Transverse colon (tissue), 4 donors: ENCODE measurements at regions not wholly inside any gene's neighbourhood (a gene's known extent, or its start where the extent isn't known, plus 50 kb on each side); places are given as distances from the start of the nearest gene placed in this dataset.

Experiments used
- DNase-seq: peaks from one replicate; pipeline ENCODE4 v3.0.0-alpha.2; 2019
- H3K27ac ChIP-seq, 4 donors: fragments of 200-600 bp; sonication (generic); 2 replicates each; pipeline ENCODE4 v1.5.1; 2016 to 2018; ENCODE audit warnings: inconsistent platforms in 4 of 4
- H3K27me3 ChIP-seq: fragments of 200-600 bp; sonication (generic); 2 replicates; pipeline ENCODE4 v1.5.1; 2017; ENCODE audit warnings: inconsistent platforms
- H3K36me3 ChIP-seq, 4 donors: fragments of 200-600 bp; sonication (generic); 2 replicates each; pipeline ENCODE4 v1.5.1; 2017 to 2019; ENCODE audit warnings: inconsistent platforms in 4 of 4
- H3K4me1 ChIP-seq, 4 donors: fragments of 200-600 bp; sonication (generic); 2 replicates each; pipeline ENCODE4 v1.5.1; 2017 to 2020; ENCODE audit warnings: inconsistent platforms in 4 of 4
- H3K4me3 ChIP-seq, 4 donors: fragments of 200-600 bp; sonication (generic); 1 replicate in 1 of 4; 2 replicates in 3 of 4; pipeline versions ENCODE4 v1.5.1 to v1.6.1; 2017 to 2019; ENCODE audit warnings: inconsistent platforms in 4 of 4
- H3K9me3 ChIP-seq, 2 donors: fragments of 200-600 bp; sonication (generic); 2 replicates each; pipeline ENCODE4 v1.5.1; 2017 to 2019; ENCODE audit warnings: inconsistent platforms in 2 of 2
- CTCF ChIP-seq, 5 experiments: fragments of 200-600 bp in 3 of 5; fragments of 450-650 bp in 2 of 5; sonication (generic) in 3 of 5; IDR thresholded peaks; 1 replicate in 2 of 5; 2 replicates in 3 of 5; pipeline ENCODE4 v1.5.1; 2016 to 2017; ENCODE audit warnings: antibody characterized with exemption in 5 of 5, inconsistent platforms in 3 of 5, mild to moderate bottlenecking in 2 of 5, moderate library complexity in 1 of 5
- EP300 ChIP-seq: sonication (generic); formaldehyde crosslinking; IDR thresholded peaks from one replicate; pipeline ENCODE4 v1.6.1; 2017; ENCODE audit warnings: antibody characterized with exemption, low read depth
- POLR2A ChIP-seq: fragments of 450-650 bp; IDR thresholded peaks from one replicate; pipeline ENCODE4 v1.6.1; 2016; ENCODE audit warnings: antibody characterized with exemption, mild to moderate bottlenecking, moderate library complexity
- POLR2AphosphoS5 ChIP-seq, 3 donors: sonication (generic); formaldehyde crosslinking; IDR thresholded peaks; one replicate each; pipeline ENCODE4 v1.6.1; 2016; ENCODE audit warnings: antibody characterized with exemption in 3 of 3
- WGBS, 2 donors: methylation state at CpG; one replicate each; pipeline ENCODE4 v1.1.5; 2018; ENCODE audit warnings: low coverage in 1 of 2; 5-methylcytosine and 5-hydroxymethylcytosine counted together
- in situ Hi-C, 4 donors: fragments of 200-750 bp; cut with MboI; loops; one replicate each; pipeline versions ENCODE4 v1.15.0 to v1.15.1; 2017; ENCODE audit warnings: low sequenced_read_pairs in 3 of 4, low pct_ligation_motif_present in 1 of 4, low pct_unique_long_range_greater_than_20kb in 1 of 4
- intact Hi-C: fragments of 100-400 bp; cut with DNase I; formaldehyde crosslinking; loops from one replicate; pipeline ENCODE4 v1.15.1; 2023; ENCODE audit warnings: low total_unique reads

GRCh38 chr1:59014827-59015226, 231.0 kb upstream of the JUN start:
- Histone ChIP-seq H3K36me3 (no peaks in the 10 kb centered on the region), H3K4me1 (peaks cover 21 to 37% (median 24%) of the 10 kb centered on the region in 4 donors), H3K4me3 (no peak overlapping the region), H3K27ac (peak overlapping the region in 3 of 4 donors; percentile 81 to 92 (median 88)), H3K9me3 (no peaks in the 10 kb centered on the region), H3K27me3 (no peaks in the 10 kb centered on the region)
- intact Hi-C loops (no loop called here), in situ Hi-C loops (no loop called here)
- no peak for DNase-seq
- WGBS, 2 donors: 90 to 97% methylated on average over 2 of the region's 2 CpGs
- no peak for TF ChIP-seq POLR2AphosphoS5 (IDR thresholded peaks at IDR 0.05)
- TF ChIP-seq CTCF (IDR thresholded peaks at IDR 0.05): no peak
- TF ChIP-seq POLR2A: no peak
- TF ChIP-seq EP300: no peak

GRCh38 chr1:59015708-59016107, 231.9 kb upstream of the JUN start:
- WGBS, 2 donors: 54% methylated on average over 4 of the region's 4 CpGs; no CpG with 5 or more reads in 1 of the 2 donors
- H3K27ac ChIP-seq: no peak overlapping the region
- intact Hi-C loops: no loop called here
- no peaks in the 10 kb centered on the region for H3K36me3 ChIP-seq
- in situ Hi-C loops: no loop called here
- no peak for DNase-seq
- no peaks in the 10 kb centered on the region for H3K9me3 ChIP-seq
- H3K4me1 ChIP-seq: peaks cover 28 to 44% (median 30%) of the 10 kb centered on the region in 4 donors
- H3K4me3 ChIP-seq: no peak overlapping the region
- TF ChIP-seq POLR2AphosphoS5 (IDR thresholded peaks at IDR 0.05) (no peak), EP300 (no peak)
- no peaks in the 10 kb centered on the region for H3K27me3 ChIP-seq

- in situ Hi-C loops: no loop called here
- TF ChIP-seq POLR2AphosphoS5 (IDR thresholded peaks at IDR 0.05) (no peak), POLR2A (no peak), EP300 (no peak), CTCF (IDR thresholded peaks at IDR 0.05) (peak in 1 of 5 experiments; percentile 27)
- Histone ChIP-seq H3K36me3 (no peaks in the 10 kb centered on the region), H3K27me3 (no peaks in the 10 kb centered on the region), H3K9me3 (no peaks in the 10 kb centered on the region), H3K27ac (no peak overlapping the region), H3K4me3 (no peak overlapping the region), H3K4me1 (peaks cover 28 to 49% (median 31%) of the 10 kb centered on the region in 4 donors)
- 80 to 87% methylated on average over 2 of the region's 2 CpGs for WGBS, 2 donors
- intact Hi-C loops: no loop called here
- DNase-seq: no peak
These were observed 232.5 kb upstream of the JUN start for GRCh38 chr1:59016390-59016789.

- TF ChIP-seq CTCF (IDR thresholded peaks at IDR 0.05): no peak
- no peak for TF ChIP-seq EP300
- no peak for TF ChIP-seq POLR2AphosphoS5 (IDR thresholded peaks at IDR 0.05)
- TF ChIP-seq POLR2A: no peak
- no peak for DNase-seq
- intact Hi-C loops: no loop called here
- 84 to 97% methylated on average over 6 to 8 of the region's 8 CpGs for WGBS, 2 donors
- H3K27me3 ChIP-seq: no peaks in the 10 kb centered on the region
- in situ Hi-C loops: no loop called here
- H3K4me3 ChIP-seq: no peak overlapping the region
- no peaks in the 10 kb centered on the region for H3K9me3 ChIP-seq
- no peak overlapping the region for H3K27ac ChIP-seq
- H3K36me3 ChIP-seq: no peaks in the 10 kb centered on the region
- H3K4me1 ChIP-seq: peaks cover 24 to 44% (median 28%) of the 10 kb centered on the region in 4 donors
These were observed 233.8 kb upstream of the JUN start for GRCh38 chr1:59017501-59018231.
